HG03460 (cell line): ENCODE measurements at regions not wholly inside any gene's neighbourhood (a gene's known extent, or its start where the extent isn't known, plus 50 kb on each side); places are given as distances from the start of the nearest gene placed in this dataset.

ENCODE experiments used
- ATAC-seq: cut with Tn5 transposase; IDR thresholded peaks from one replicate; pipeline ENCODE4 v1.9.1; 2021; ENCODE audit not compliant: unreplicated experiment

GRCh38 chr5:67291671-67292070 lies 95.1 kb upstream of the CD180 start:
- no peak for ATAC-seq

- no peak for ATAC-seq
Observed at GRCh38 chr5:67291066-67291465, 94.5 kb upstream of the CD180 start.

- no peak for ATAC-seq
Observed at GRCh38 chr5:67290655-67291054, 94.1 kb upstream of the CD180 start.

- no peak for ATAC-seq
Observed at GRCh38 chr5:67289763-67290521, 93.3 kb upstream of the CD180 start.

GRCh38 chr5:67287510-67288268 lies 91.1 kb upstream of the CD180 start:
- no peak for ATAC-seq

GRCh38 chr5:67286006-67286405 lies 89.4 kb upstream of the CD180 start:
- ATAC-seq = no peak

GRCh38 chr5:67283988-67284487 lies 87.4 kb upstream of the CD180 start:
- ATAC-seq = no peak

GRCh38 chr5:67283275-67283987 lies 86.8 kb upstream of the CD180 start:
- ATAC-seq = no peak

GRCh38 chr5:67281874-67282273 lies 85.3 kb upstream of the CD180 start:
- ATAC-seq = no peak

GRCh38 chr5:67273689-67274356 lies 77.2 kb upstream of the CD180 start:
- ATAC-seq = no peak

GRCh38 chr5:67272453-67273130 lies 76.0 kb upstream of the CD180 start:
- ATAC-seq = no peak

- no peak for ATAC-seq
Observed at GRCh38 chr5:67268231-67269021, 71.8 kb upstream of the CD180 start.

- ATAC-seq = no peak
Observed at GRCh38 chr5:67267512-67268216, 71.1 kb upstream of the CD180 start.

GRCh38 chr5:67266654-67267350 lies 70.2 kb upstream of the CD180 start:
- ATAC-seq = no peak

GRCh38 chr5:67265951-67266350 lies 69.4 kb upstream of the CD180 start:
- ATAC-seq = no peak

GRCh38 chr5:67263656-67264408 lies 67.2 kb upstream of the CD180 start:
- no peak for ATAC-seq

- ATAC-seq = no peak
Observed at GRCh38 chr5:67262956-67263355, 66.4 kb upstream of the CD180 start.

GRCh38 chr5:67262206-67262605 lies 65.6 kb upstream of the CD180 start:
- ATAC-seq = no peak
